HepG2 (cell line): ENCODE measurements at regions not wholly inside any gene's neighbourhood (a gene's known extent, or its start where the extent isn't known, plus 50 kb on each side); places are given as distances from the start of the nearest gene placed in this dataset.
A peak's percentile ranks its signal among the peaks of the same experiment; 100 is the strongest.

Source experiments
- ATAC-seq: fragments of 200-7000 bp; cut with Tn5 transposase; 3 replicates; pipeline ENCODE4 v1.9.1; 2020; ENCODE audit warnings: mild to moderate bottlenecking, moderate library complexity
- BruUV-seq: library from RNA; stranded (reverse); fragments of 400-500 nt; replicated peaks from 2 replicates; lab custom pipeline; 2021; lab: Mats Ljungman, UMichigan
- CTCF ChIA-PET: fragments of 300-600 bp; formaldehyde crosslinking; extraction: SDS; loops from one replicate; lab custom pipeline; 2021; ENCODE audit warnings: low total read pairs, inconsistent platforms, low intra/inter-chr PET ratio; lab: Yijun Ruan, JAX
- POLR2A ChIA-PET: fragments of 350-600 bp; sonication (Branson Sonifier 250); formaldehyde crosslinking; loops from one replicate; lab custom pipeline; 2020; ENCODE audit warnings: antibody characterized with exemption, inconsistent platforms; lab: Yijun Ruan, JAX
- DNase-seq: peaks from one replicate; pipeline ENCODE4 v3.0.0-alpha.2; 2015; ENCODE audit warnings: low spot score
- FAIRE-seq: peaks from 3 replicates; lab custom pipeline; 2011; peaks lifted over from hg19 to GRCh38; lab: Jason Lieb, UNC
- H2AFZ ChIP-seq: one replicate; pipeline ENCODE4 v1.6.1; 2011; ENCODE audit warnings: low read length, inconsistent platforms
- H3K27ac ChIP-seq: fragments of 300-600 bp; 3 replicates; pipeline ENCODE4 v1.8.0; 2011; ENCODE audit warnings: mixed run types, mild to moderate bottlenecking, mixed read lengths, low read length, inconsistent platforms; ENCODE audit not compliant: insufficient read depth; ENCODE audit errors: extremely low read length
- H3K27me3 ChIP-seq, 2 experiments: fragments of 200-600 bp in 1 of 2; 2 replicates in 1 of 2; 3 replicates in 1 of 2; pipeline versions ENCODE4 v1.6.0 to v1.8.0; 2011; ENCODE audit warnings: low read length in 2 of 2, mild to moderate bottlenecking in 2 of 2, moderate library complexity in 2 of 2, inconsistent platforms in 1 of 2; ENCODE audit not compliant: insufficient read depth in 2 of 2, control insufficient read depth in 1 of 2
- H3K36me3 ChIP-seq, 2 experiments: fragments of 200-600 bp in 1 of 2; replicated peaks in 1 of 2; 2 replicates in 1 of 2; 3 replicates in 1 of 2; pipeline versions ENCODE4 v1.5.1 to v1.8.0; 2011; ENCODE audit warnings: low read length in 2 of 2, inconsistent platforms in 1 of 2; ENCODE audit not compliant: insufficient read depth in 2 of 2, control insufficient read depth in 1 of 2
- H3K4me1 ChIP-seq: 2 replicates; pipeline ENCODE4 v1.5.1; 2012; ENCODE audit warnings: low read length, inconsistent platforms; ENCODE audit not compliant: insufficient read depth
- H3K4me2 ChIP-seq: 2 replicates; pipeline ENCODE4 v1.6.0; 2011; ENCODE audit warnings: low read depth, low read length, inconsistent platforms
- H3K4me3 ChIP-seq, 3 experiments: fragments of 200-600 bp in 1 of 3; sonication (generic), shearing (Covaris generic) in 1 of 3; replicated peaks in 1 of 3; 2 replicates each; pipeline ENCODE4 v1.5.1; 2011 to 2016; ENCODE audit warnings: low read length in 3 of 3, inconsistent platforms in 2 of 3, low read depth in 2 of 3, mild to moderate bottlenecking in 2 of 3, control low read depth in 1 of 3, mixed read lengths in 1 of 3; ENCODE audit not compliant: insufficient read depth in 1 of 3
- H3K79me2 ChIP-seq: one replicate; pipeline ENCODE4 v1.6.1; 2011; ENCODE audit warnings: low read length, inconsistent platforms; ENCODE audit not compliant: insufficient read depth
- H3K9ac ChIP-seq: 2 replicates; pipeline ENCODE4 v1.6.0; 2011; ENCODE audit warnings: mild to moderate bottlenecking, low read depth, low read length, inconsistent platforms; ENCODE audit not compliant: insufficient read depth
- H3K9me3 ChIP-seq: 2 replicates; pipeline ENCODE4 v1.5.1; 2012; ENCODE audit warnings: mild to moderate bottlenecking, low read length
- H4K20me1 ChIP-seq: 2 replicates; pipeline ENCODE4 v1.6.0; 2011; ENCODE audit warnings: inconsistent platforms, mild to moderate bottlenecking, low read length, moderate library complexity; ENCODE audit not compliant: insufficient read depth
- BCL6 ChIP-seq: IDR thresholded peaks from 2 replicates; pipeline ENCODE4 v1.6.1; 2016; ENCODE audit warnings: missing genetic modification reagents, missing compliant biosample characterization
- HCFC1 ChIP-seq: fragments of 150-350 bp; IDR thresholded peaks from 2 replicates; pipeline ENCODE4 v1.6.1; 2014; ENCODE audit warnings: low read depth, low read length
- MBD4 ChIP-seq: IDR thresholded peaks from 2 replicates; pipeline ENCODE4 v1.6.1; 2012; ENCODE audit warnings: low read length, inconsistent platforms, borderline replicate concordance
- MXD3 ChIP-seq: IDR thresholded peaks from 2 replicates; pipeline ENCODE4 v1.6.1; 2016; ENCODE audit warnings: mild to moderate bottlenecking, missing biosample characterization, missing genetic modification reagents
- PRDM10 ChIP-seq: sonication (generic); formaldehyde crosslinking; IDR thresholded peaks from 2 replicates; pipeline ENCODE4 v1.4.0; 2020; ENCODE audit warnings: low read depth, missing genetic modification reagents
- PRDM15 ChIP-seq: sonication (generic); formaldehyde crosslinking; IDR thresholded peaks from 2 replicates; pipeline ENCODE4 v1.4.0; 2020; ENCODE audit warnings: missing genetic modification reagents
- SALL2 ChIP-seq: sonication (generic); formaldehyde crosslinking; IDR thresholded peaks from 2 replicates; pipeline ENCODE4 v1.8.1; 2023; ENCODE audit warnings: mild to moderate bottlenecking, missing genetic modification reagents, inconsistent platforms
- ZGPAT ChIP-seq: IDR thresholded peaks from 2 replicates; pipeline ENCODE4 v1.6.1; 2016; ENCODE audit warnings: mild to moderate bottlenecking
- ZNF740 ChIP-seq: sonication (generic); formaldehyde crosslinking; IDR thresholded peaks from 2 replicates; pipeline ENCODE4 v1.4.0; 2020; ENCODE audit warnings: missing genetic modification reagents
- WGBS: methylation state at CpG from one replicate; pipeline ENCODE4 v1.1.6; 2017; ENCODE audit warnings: low lambda C conversion rate; 5-methylcytosine and 5-hydroxymethylcytosine counted together
- in situ Hi-C: cut with HindIII; loops from 2 replicates; pipeline ENCODE4 v1.10.0; 2017; ENCODE audit warnings: low pct_unique_long_range_greater_than_20kb; ENCODE audit not compliant: extremely low pct_ligation_motif_present
- intact Hi-C: fragments of 100-400 bp; cut with micrococcal nuclease; formaldehyde crosslinking; loops from one replicate; pipeline ENCODE4 v1.10.0; 2022; ENCODE audit not compliant: unreplicated experiment

GRCh38 chrX:41003506-41004270 is 81.6 kb upstream of the USP9X start (continued):
- TF ChIP-seq PRDM10 (CRISPR knock-in tag) (no peak), ZGPAT (CRISPR knock-in tag) (no peak), MXD3 (no peak)

- intact Hi-C loops (no loop called here), in situ Hi-C loops (loop anchor here (10.0 kb wide), 1 partner anchor 109 kb away; no protein-coding TSS in a partner anchor)
- H3K4me2 ChIP-seq: no peak overlapping the region
- H3K27me3 ChIP-seq: no peaks in the 10 kb centered on the region
- no peak for TF ChIP-seq MBD4
- TF ChIP-seq BCL6: peak; percentile 70
- TF ChIP-seq SALL2 (CRISPR knock-in tag): no peak
- no peak for TF ChIP-seq HCFC1
- no peak for TF ChIP-seq PRDM15 (CRISPR knock-in tag)
- no peak for TF ChIP-seq ZNF740 (CRISPR knock-in tag)
- no peaks in the 10 kb centered on the region for H3K9me3 ChIP-seq
- no peak for DNase-seq
- H3K4me3 ChIP-seq: no peak overlapping the region
- H4K20me1 ChIP-seq: no peaks in the 10 kb centered on the region
- no peak overlapping the region for H3K27ac ChIP-seq
- ATAC-seq: no peak
- no peak for FAIRE-seq
- CTCF ChIA-PET: no interaction called here
- POLR2A ChIA-PET: no interaction called here
- 54% methylated on average over 3 of the region's 3 CpGs for WGBS
- no peak overlapping the region for H3K9ac ChIP-seq
- peak overlapping the region; percentile 54 for H2AFZ ChIP-seq
- no peaks in the 10 kb centered on the region for H3K36me3 ChIP-seq
- peaks cover 55% of the 10 kb centered on the region for H3K4me1 ChIP-seq
- no peaks in the 10 kb centered on the region for H3K79me2 ChIP-seq
- BruUV-seq: no TSS peak
Measured at GRCh38 chrX:41005445-41005992, 79.7 kb upstream of the USP9X start.
